ENCODE measurements at regions not wholly inside any gene's neighbourhood (a gene's known extent, or its start where the extent isn't known, plus 50 kb on each side); places are given as distances from the start of the nearest gene placed in this dataset.

DNA sequence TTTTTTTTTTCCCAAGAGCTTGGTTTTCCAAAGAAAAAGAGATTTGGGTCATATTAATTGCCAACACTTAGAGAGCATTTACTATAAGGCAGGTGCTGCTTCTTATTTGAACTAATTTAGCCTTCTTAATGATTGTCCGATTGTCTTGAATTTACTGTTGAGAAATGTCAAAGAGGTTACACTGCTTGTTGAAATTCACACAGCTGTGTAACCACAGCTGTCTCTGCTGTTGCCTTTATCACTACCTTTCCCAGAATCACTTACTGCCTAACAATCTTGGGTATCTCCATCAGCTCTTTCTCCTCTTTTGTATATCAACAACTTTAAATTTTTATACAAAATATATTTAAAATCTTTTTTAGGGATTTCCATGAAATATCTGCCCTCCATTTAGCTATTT is 115.6 kb downstream of the UCHL5 start:
- TF ChIP-seq CTCF (conservative IDR thresholded peaks at IDR 0.05), result no peak
- Mint-ChIP-seq H3K27me3 (ENCODE audit: low read depth) (no peaks in the 10 kb centered on the region), H3K4me1 (no peaks in the 10 kb centered on the region), H3K36me3 (ENCODE audit: low read depth) (no peaks in the 10 kb centered on the region), H3K9me3 (peaks cover 6% of the 10 kb centered on the region), H3K4me3 (no peak overlapping the region), H3K27ac (ENCODE audit: unreplicated experiment) (no peak overlapping the region)
- DNase-seq (ENCODE audit: low read depth, low spot score), result no peak

DNA sequence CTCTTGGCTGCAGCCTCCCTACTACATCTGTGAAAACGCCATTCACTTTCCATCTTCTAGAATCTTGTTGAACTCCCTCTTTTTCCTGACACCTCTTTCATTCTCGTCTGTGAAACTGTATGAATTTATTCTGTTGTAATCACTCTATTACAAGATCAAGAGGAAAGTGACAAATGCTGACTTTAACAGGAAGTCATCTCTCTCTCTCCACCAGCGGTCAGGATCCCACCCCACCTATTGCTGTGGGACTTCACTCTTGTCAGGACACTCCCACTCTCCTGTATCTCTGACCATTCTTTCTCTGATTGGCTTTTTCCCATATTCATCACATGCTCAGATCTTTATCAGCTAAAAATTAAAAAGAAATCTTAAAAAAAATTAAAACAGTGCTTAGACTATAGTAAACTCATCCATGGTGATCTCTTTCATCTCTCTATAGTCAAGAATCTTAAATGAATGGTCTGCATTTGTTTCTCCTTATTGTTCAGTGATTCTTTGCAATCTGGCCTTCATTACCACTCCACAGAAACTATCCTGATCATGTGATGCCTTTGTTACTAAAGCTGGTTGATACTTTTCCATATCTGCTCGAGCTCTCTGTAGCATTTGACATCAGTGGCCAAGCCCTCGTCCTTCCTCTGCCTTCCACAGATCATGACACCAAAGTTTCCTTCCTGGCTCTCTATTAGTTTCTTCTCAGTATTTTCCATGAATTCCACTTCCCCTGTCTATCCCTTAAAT is 113.6 kb downstream of the UCHL5 start:
- no peak overlapping the region for H3K4me3 Mint-ChIP-seq
- peaks cover 6% of the 10 kb centered on the region for H3K9me3 Mint-ChIP-seq
- no peak for DNase-seq (ENCODE audit: low read depth, low spot score)
- H3K27ac Mint-ChIP-seq (ENCODE audit: unreplicated experiment), result no peak overlapping the region
- H3K4me1 Mint-ChIP-seq, result no peaks in the 10 kb centered on the region
- TF ChIP-seq CTCF (conservative IDR thresholded peaks at IDR 0.05), result no peak
- no peaks in the 10 kb centered on the region for H3K27me3 Mint-ChIP-seq (ENCODE audit: low read depth)
- no peaks in the 10 kb centered on the region for H3K36me3 Mint-ChIP-seq (ENCODE audit: low read depth)

DNA sequence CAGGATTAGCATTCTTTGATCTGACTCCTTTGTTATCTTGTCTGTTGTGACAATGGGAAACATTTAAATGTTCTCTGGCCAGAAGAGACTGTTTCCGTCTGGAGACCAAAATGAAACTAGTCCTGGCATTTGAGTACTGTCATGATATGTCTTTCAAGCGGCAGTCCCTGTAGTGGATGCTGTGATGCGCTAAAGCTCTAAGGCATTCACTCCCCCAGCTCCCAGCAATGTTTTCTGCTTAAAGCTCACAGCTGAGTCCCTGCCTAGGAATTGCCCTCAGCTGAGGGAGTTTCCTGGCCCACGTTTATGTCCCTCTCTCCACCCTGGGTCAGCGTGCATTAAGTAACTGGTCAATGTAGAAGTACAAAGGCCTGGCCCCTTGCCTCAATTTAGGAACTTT is 109.4 kb downstream of the UCHL5 start:
- peaks cover 2% of the 10 kb centered on the region for H3K9me3 Mint-ChIP-seq
- no peak overlapping the region for H3K4me3 Mint-ChIP-seq
- no peaks in the 10 kb centered on the region for H3K36me3 Mint-ChIP-seq (ENCODE audit: low read depth)
- DNase-seq (ENCODE audit: low read depth, low spot score), result no peak
- H3K4me1 Mint-ChIP-seq, result no peaks in the 10 kb centered on the region
- no peak overlapping the region for H3K27ac Mint-ChIP-seq (ENCODE audit: unreplicated experiment)
- no peaks in the 10 kb centered on the region for H3K27me3 Mint-ChIP-seq (ENCODE audit: low read depth)
- no peak for TF ChIP-seq CTCF (conservative IDR thresholded peaks at IDR 0.05)

GRCh38 chr1:192950926-192951325 is 108.2 kb downstream of the UCHL5 start:
- Mint-ChIP-seq H3K27ac (ENCODE audit: unreplicated experiment) (no peak overlapping the region), H3K9me3 (no peaks in the 10 kb centered on the region), H3K27me3 (ENCODE audit: low read depth) (no peaks in the 10 kb centered on the region)

GRCh38 chr1:192951691-192952460 is 107.3 kb downstream of the UCHL5 start:
- Mint-ChIP-seq H3K36me3 (ENCODE audit: low read depth) (peaks cover 2% of the 10 kb centered on the region), H3K4me1 (no peaks in the 10 kb centered on the region), H3K4me3 (no peak overlapping the region), H3K27ac (ENCODE audit: unreplicated experiment) (no peak overlapping the region), H3K27me3 (ENCODE audit: low read depth) (no peaks in the 10 kb centered on the region), H3K9me3 (no peaks in the 10 kb centered on the region)
- TF ChIP-seq CTCF (conservative IDR thresholded peaks at IDR 0.05), result no peak
- no peak for DNase-seq (ENCODE audit: low read depth, low spot score)

More at GRCh38 chr1:192950926-192951325, 108.2 kb downstream of the UCHL5 start:
- no peak for TF ChIP-seq CTCF (conservative IDR thresholded peaks at IDR 0.05)
- Mint-ChIP-seq H3K36me3 (ENCODE audit: low read depth) (peaks cover 2% of the 10 kb centered on the region), H3K4me1 (no peaks in the 10 kb centered on the region), H3K4me3 (no peak overlapping the region)
- no peak for DNase-seq (ENCODE audit: low read depth, low spot score)
